CD14-positive monocyte (primary cell): ENCODE measurements at regions not wholly inside any gene's neighbourhood (a gene's known extent, or its start where the extent isn't known, plus 50 kb on each side); places are given as distances from the start of the nearest gene placed in this dataset.

Experiments used
- DNase-seq, 3 donors: peaks; one replicate each; pipeline ENCODE4 v3.0.0-alpha.2; 2011 to 2022
- H2AFZ ChIP-seq: 2 replicates; pipeline ENCODE4 v1.6.0; 2012; ENCODE audit warnings: mild to moderate bottlenecking, low read depth, low read length, inconsistent platforms; ENCODE audit not compliant: insufficient read depth, poor library complexity, severe bottlenecking
- H3K27ac ChIP-seq, 2 donors: 1 replicate in 1 of 2; 2 replicates in 1 of 2; pipeline ENCODE4 v1.5.1; 2012 to 2013; ENCODE audit warnings: low read length in 2 of 2, control low read depth in 1 of 2, inconsistent platforms in 1 of 2, low read depth in 1 of 2, mild to moderate bottlenecking in 1 of 2
- H3K27me3 ChIP-seq, 2 donors: one replicate each; pipeline versions ENCODE4 v1.6.0 to v1.6.1; 2011 to 2013; ENCODE audit warnings: low read length in 2 of 2; ENCODE audit not compliant: control insufficient read depth in 2 of 2, insufficient read depth in 2 of 2
- H3K36me3 ChIP-seq, 2 donors: replicated peaks in 1 of 2; 1 replicate in 1 of 2; 2 replicates in 1 of 2; pipeline versions ENCODE4 v1.5.1 to v1.6.1; 2012 to 2013; ENCODE audit warnings: low read length in 2 of 2, control low read depth in 1 of 2, inconsistent platforms in 1 of 2, mild to moderate bottlenecking in 1 of 2; ENCODE audit not compliant: insufficient read depth in 2 of 2, control insufficient read depth in 1 of 2
- H3K4me1 ChIP-seq, 2 donors: 1 replicate in 1 of 2; 2 replicates in 1 of 2; pipeline versions ENCODE4 v1.5.1 to v1.6.1; 2012 to 2013; ENCODE audit warnings: low read length in 2 of 2, control low read depth in 1 of 2, inconsistent platforms in 1 of 2, mild to moderate bottlenecking in 1 of 2, moderate library complexity in 1 of 2; ENCODE audit not compliant: insufficient read depth in 2 of 2, control insufficient read depth in 1 of 2
- H3K4me2 ChIP-seq: replicated peaks from 2 replicates; pipeline ENCODE3; 2012; ENCODE audit warnings: low read length, moderate library complexity, mild to moderate bottlenecking; ENCODE audit not compliant: poor library complexity, severe bottlenecking; ENCODE audit errors: extremely low read depth
- H3K4me3 ChIP-seq, 3 experiments: fragments of 200-600 bp in 1 of 3; sonication (generic) in 1 of 3; replicated peaks in 1 of 3; 1 replicate in 2 of 3; 2 replicates in 1 of 3; pipeline ENCODE4 v1.5.1; 2011 to 2013; ENCODE audit warnings: low read length in 3 of 3, mild to moderate bottlenecking in 3 of 3, control low read depth in 2 of 3, low read depth in 2 of 3, inconsistent platforms in 1 of 3, moderate library complexity in 1 of 3
- H3K79me2 ChIP-seq: 2 replicates; pipeline ENCODE4 v1.6.0; 2012; ENCODE audit warnings: mild to moderate bottlenecking, control low read depth, inconsistent platforms, low read length, moderate library complexity; ENCODE audit not compliant: insufficient read depth
- H3K9ac ChIP-seq: 2 replicates; pipeline ENCODE4 v1.6.0; 2017; ENCODE audit warnings: low read length, mild to moderate bottlenecking; ENCODE audit not compliant: insufficient read depth, poor library complexity, severe bottlenecking
- H3K9me3 ChIP-seq, 2 donors: replicated peaks in 1 of 2; 1 replicate in 1 of 2; 2 replicates in 1 of 2; pipeline versions ENCODE4 v1.5.1 to v1.6.1; 2012 to 2013; ENCODE audit warnings: low read length in 2 of 2, control low read depth in 1 of 2; ENCODE audit not compliant: control insufficient read depth in 1 of 2, insufficient read depth in 1 of 2
- H4K20me1 ChIP-seq: 2 replicates; pipeline ENCODE4 v1.6.0; 2012; ENCODE audit warnings: mild to moderate bottlenecking, low read length, control low read depth, moderate library complexity; ENCODE audit not compliant: insufficient read depth
- H3K27ac Mint-ChIP-seq, 7 donors: one replicate each; pipeline ENCODE4 v1.8.0; 2020; ENCODE audit warnings: mild to moderate bottlenecking in 7 of 7, mixed read lengths in 7 of 7, moderate library complexity in 6 of 7, inconsistent platforms in 2 of 7
- H3K27me3 Mint-ChIP-seq, 3 donors: one replicate each; pipeline ENCODE4 v1.8.0; 2021 to 2022; ENCODE audit warnings: low read depth in 3 of 3, mild to moderate bottlenecking in 3 of 3, mixed read lengths in 3 of 3, moderate library complexity in 3 of 3, inconsistent platforms in 1 of 3
- H3K36me3 Mint-ChIP-seq, 2 donors: one replicate each; pipeline ENCODE4 v1.8.0; 2020; ENCODE audit warnings: mixed read lengths in 2 of 2, inconsistent platforms in 1 of 2, mild to moderate bottlenecking in 1 of 2
- H3K4me1 Mint-ChIP-seq: one replicate; pipeline ENCODE4 v1.8.0; 2020; ENCODE audit warnings: mild to moderate bottlenecking, mixed read lengths
- H3K4me3 Mint-ChIP-seq, 2 donors: one replicate each; pipeline ENCODE4 v1.8.0; 2020; ENCODE audit warnings: mild to moderate bottlenecking in 2 of 2, mixed read lengths in 2 of 2, moderate library complexity in 1 of 2
- H3K9me3 Mint-ChIP-seq, 7 donors: one replicate each; pipeline ENCODE4 v1.8.0; 2020 to 2022; ENCODE audit warnings: mixed read lengths in 7 of 7, mild to moderate bottlenecking in 6 of 7, moderate library complexity in 6 of 7, inconsistent platforms in 2 of 7
- CTCF ChIP-seq: fragments of 200-600 bp; IDR thresholded peaks from one replicate; pipeline ENCODE4 v1.8.0; 2022; ENCODE audit warnings: antibody characterized with exemption, mild to moderate bottlenecking
- WGBS: methylation state at CpG from one replicate; pipeline ENCODE4 v1.1.5; 2013; ENCODE audit warnings: missing lambda C conversion rate; ENCODE audit not compliant: insufficient coverage; 5-methylcytosine and 5-hydroxymethylcytosine counted together
- intact Hi-C, 2 donors: fragments of 100-400 bp; cut with micrococcal nuclease; formaldehyde crosslinking; loops; one replicate each; pipeline versions ENCODE4 v1.15.0 to v1.15.1; 2023

- H3K9me3 ChIP-seq, result no peaks in the 10 kb centered on the region
- H3K36me3 Mint-ChIP-seq, result no peaks in the 10 kb centered on the region
- H3K4me1 ChIP-seq, result no peaks in the 10 kb centered on the region
- no peak overlapping the region for H3K4me3 ChIP-seq
- peaks cover 0 to 9% (median 5%) of the 10 kb centered on the region in 3 donors for H3K27me3 Mint-ChIP-seq
- no peak overlapping the region for H3K4me3 Mint-ChIP-seq
- no peaks in the 10 kb centered on the region for H3K79me2 ChIP-seq
- no peak overlapping the region for H3K27ac Mint-ChIP-seq
- 81% methylated on average over 7 of the region's 10 CpGs for WGBS
- no peaks in the 10 kb centered on the region for H4K20me1 ChIP-seq
- no peak for TF ChIP-seq CTCF
- H2AFZ ChIP-seq, result no peak overlapping the region
- DNase-seq, result no peak
- H3K27ac ChIP-seq, result no peak overlapping the region
- peaks cover 0 to 1% (median 0%) of the 10 kb centered on the region in 7 donors for H3K9me3 Mint-ChIP-seq
- no peaks in the 10 kb centered on the region for H3K27me3 ChIP-seq
- no peak overlapping the region for H3K9ac ChIP-seq
- no peak overlapping the region for H3K4me2 ChIP-seq
- no peaks in the 10 kb centered on the region for H3K36me3 ChIP-seq
- intact Hi-C loops, result no loop called here
- no peaks in the 10 kb centered on the region for H3K4me1 Mint-ChIP-seq
Observed at GRCh38 chr2:128410035-128410757, 91.5 kb upstream of the HS6ST1 start.

- Histone ChIP-seq H3K9me3 (no peaks in the 10 kb centered on the region), H3K4me1 (no peaks in the 10 kb centered on the region), H3K27ac (no peak overlapping the region), H3K9ac (no peak overlapping the region), H4K20me1 (no peaks in the 10 kb centered on the region), H3K36me3 (no peaks in the 10 kb centered on the region), H2AFZ (no peak overlapping the region), H3K27me3 (no peaks in the 10 kb centered on the region), H3K4me3 (no peak overlapping the region), H3K4me2 (no peak overlapping the region), H3K79me2 (no peaks in the 10 kb centered on the region)
- TF ChIP-seq CTCF, result no peak
- Mint-ChIP-seq H3K9me3 (peaks cover 0 to 1% (median 0%) of the 10 kb centered on the region in 7 donors), H3K4me3 (no peak overlapping the region), H3K27me3 (peaks cover 0 to 8% (median 5%) of the 10 kb centered on the region in 3 donors), H3K27ac (no peak overlapping the region), H3K4me1 (no peaks in the 10 kb centered on the region), H3K36me3 (no peaks in the 10 kb centered on the region)
- WGBS, result 93% methylated on average over 6 of the region's 8 CpGs
- no peak for DNase-seq
- intact Hi-C loops, result no loop called here
Observed at GRCh38 chr2:128410758-128411215, 92.1 kb upstream of the HS6ST1 start.
